ENCODE measurements at regions not wholly inside any gene's neighbourhood (a gene's known extent, or its start where the extent isn't known, plus 50 kb on each side); places are given as distances from the start of the nearest gene placed in this dataset.

DNA sequence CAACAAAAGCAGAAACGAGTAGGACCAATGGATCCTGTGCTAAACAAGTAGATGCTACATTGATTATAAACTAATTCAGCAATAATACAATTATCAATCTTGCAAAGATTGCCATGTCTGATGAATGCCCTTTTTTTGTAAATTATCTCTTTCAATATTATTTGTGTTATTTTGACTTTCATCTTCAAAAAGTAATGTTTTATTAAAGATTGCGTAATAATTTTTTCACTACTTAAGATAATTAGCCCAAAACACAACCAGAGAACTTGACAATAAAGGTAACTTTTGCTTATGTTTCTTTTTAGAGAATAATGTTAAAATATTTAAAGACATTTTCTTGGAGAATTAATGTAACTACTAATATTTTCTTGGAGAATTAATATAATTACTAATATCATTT, 553.8 kb upstream of the VSTM2A start:
- no peak for DNase-seq

- no peak for DNase-seq
Observed at GRCh38 chr7:53993224-53993623, 549.0 kb upstream of the VSTM2A start.

DNA sequence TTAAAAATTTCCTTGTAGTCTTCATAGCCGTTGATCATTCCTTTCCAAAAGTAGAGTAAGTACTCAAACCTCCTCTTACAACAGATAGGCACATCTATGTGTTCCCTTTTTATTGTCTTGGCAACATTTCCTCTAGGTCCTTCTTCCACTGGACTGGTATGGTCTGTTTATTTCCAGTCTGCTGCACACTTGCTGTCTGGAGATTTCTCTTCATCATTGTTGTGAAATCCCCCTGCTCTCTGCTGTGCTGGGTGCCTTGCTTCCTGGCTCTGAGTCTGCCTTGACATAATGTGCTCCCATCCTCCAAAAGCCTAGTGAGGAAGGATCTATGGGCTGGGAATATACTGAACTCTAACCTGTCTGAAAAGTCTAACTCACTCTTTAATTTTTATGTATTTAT, 545.3 kb upstream of the VSTM2A start:
- DNase-seq = no peak

DNA sequence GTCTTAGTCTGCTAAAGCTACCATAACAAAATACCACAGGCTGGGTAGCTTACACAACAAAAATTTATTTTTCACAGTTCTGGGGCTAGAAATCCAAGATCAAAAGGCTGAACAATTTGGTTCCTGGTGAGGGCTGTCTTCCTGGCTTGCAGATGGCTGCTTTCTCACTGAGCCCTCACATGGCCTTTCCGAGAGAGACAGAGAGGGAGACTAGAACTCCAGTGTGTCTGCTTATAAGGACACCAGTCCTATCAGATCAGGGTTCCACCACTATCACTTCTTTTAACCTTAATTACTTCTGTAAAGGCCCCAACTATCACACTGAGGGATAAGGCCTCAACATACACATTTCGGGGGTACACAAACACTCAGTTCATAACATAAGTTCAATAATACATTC, 527.4 kb upstream of the VSTM2A start:
- DNase-seq = no peak

DNA sequence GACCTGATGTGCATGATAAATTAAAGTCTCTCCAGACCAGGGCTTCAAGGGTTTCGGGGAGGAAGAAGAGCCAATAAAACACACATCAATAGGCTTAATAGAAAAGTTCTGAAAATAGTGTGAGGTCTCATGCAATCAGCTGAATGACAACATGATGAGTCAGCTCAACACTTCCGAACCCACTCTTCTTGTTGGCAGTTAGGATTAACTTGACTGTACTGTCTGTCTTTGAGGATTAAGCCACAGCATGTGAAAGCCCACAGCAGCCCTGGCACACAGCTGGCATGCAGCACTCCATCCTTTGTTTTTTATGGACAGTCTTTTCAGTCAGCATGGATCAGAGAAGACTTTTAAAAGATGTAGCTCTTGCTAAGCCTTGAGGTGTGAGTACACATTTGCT, 526.9 kb upstream of the VSTM2A start:
- DNase-seq = no peak

DNA sequence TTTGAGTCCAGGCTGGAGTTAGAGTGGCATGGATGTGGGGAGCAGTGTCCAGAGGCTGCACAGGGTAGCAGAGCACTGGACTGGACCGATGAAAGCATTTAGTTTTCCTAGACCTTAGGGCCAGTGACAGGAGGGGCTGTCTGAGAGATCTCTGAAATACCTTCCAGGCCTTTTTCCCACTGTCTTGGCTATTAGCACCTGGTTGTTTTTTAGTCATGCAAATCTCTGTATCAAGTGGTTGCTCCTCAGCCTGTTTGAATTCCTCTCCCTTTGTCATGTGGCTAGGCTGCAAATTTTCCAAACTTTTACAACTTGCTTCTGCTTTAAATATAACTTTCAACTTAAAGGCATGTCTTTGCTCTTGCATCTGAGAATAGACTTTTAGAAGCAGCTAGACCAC, 504.3 kb upstream of the VSTM2A start:
- DNase-seq = no peak

DNA sequence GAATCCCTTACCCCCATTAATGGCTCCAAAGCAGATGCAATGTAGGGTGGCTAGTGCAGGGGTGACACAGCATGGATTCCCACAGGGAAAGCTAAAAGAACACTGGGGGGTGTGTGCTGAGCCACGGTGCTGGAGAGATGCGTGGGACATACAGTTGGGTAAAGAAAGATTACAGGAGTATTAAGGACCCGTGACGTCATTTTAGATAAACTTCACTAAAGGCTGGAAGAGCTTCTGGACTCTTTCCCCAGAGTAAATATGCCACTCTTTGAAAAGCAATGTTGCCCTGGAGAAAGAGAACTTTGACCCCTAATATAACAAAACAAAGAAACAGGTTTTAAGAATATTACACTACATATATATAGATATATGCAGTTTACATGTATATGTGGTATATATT, 481.5 kb upstream of the VSTM2A start:
- no peak for DNase-seq

GRCh38 chr7:54066643-54067042, 475.5 kb upstream of the VSTM2A start:
- DNase-seq = no peak

GRCh38 chr7:54069843-54070242, 472.3 kb upstream of the VSTM2A start:
- no peak for DNase-seq

- DNase-seq = no peak
Observed at GRCh38 chr7:54072710-54073109, 469.5 kb upstream of the VSTM2A start.

DNA sequence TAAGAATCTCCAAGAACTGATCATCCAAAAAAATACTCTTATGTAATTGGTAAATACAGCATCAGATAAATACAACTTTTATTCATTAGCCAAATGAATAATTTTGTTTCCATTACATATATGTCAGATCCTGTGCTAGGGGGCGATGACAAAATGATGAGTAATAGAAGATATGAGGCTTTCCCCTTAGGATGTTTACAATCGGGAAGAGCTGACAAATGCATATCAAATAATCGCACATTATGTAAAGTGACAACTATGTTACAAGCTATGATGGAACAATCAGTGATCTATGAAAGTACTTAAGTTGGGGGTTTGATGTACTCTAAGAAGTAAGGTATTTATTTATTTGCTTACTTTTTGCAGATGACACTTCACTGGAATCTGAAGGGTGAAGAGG, 465.6 kb upstream of the VSTM2A start:
- no peak for DNase-seq

GRCh38 chr7:54080525-54080924, 461.6 kb upstream of the VSTM2A start:
- no peak for DNase-seq

GRCh38 chr7:54080971-54081370, 461.2 kb upstream of the VSTM2A start:
- no peak for DNase-seq

DNA sequence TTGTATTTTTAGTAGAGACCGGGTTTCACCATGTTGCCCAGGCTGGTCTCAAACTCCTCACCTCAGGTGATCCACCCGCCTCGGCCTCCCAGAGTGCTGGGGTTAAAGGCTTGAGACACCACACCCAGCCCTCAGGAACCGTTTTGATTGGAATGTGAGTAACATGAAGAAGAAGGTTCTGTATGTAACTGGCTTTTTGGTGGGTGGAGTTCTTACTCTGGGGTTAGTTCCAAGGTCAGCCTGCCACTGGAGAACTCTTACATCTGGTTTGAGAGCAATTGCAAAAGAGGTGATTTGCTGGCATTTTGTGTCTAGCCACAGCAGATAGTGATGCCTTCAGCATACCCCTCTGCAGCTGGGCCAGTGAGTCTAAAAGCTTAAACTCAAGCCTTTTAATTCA, 457.8 kb upstream of the VSTM2A start:
- no peak for DNase-seq

- no peak for DNase-seq
Observed at GRCh38 chr7:54090652-54091213, 451.4 kb upstream of the VSTM2A start.

- no peak for DNase-seq
Observed at GRCh38 chr7:54091322-54091721, 450.9 kb upstream of the VSTM2A start.

DNA sequence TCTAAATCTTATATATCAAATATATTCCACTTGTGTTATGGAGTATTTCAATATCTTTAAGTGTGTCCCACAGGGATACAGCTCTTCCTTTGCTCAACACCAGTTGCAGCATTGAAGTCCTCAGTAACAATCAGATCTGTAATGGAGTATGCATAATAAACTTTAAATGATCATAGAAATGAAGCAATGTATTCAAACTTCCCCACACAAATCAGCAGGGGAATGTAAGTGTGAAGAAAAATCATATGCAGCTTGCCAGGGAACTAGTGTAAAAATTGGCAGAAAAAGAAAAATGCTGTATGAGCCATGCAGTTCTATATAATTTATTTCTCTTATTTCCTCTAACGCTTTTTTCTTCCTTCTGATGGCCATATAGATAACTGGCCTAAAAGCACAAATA, 444.3 kb upstream of the VSTM2A start:
- DNase-seq = no peak

DNA sequence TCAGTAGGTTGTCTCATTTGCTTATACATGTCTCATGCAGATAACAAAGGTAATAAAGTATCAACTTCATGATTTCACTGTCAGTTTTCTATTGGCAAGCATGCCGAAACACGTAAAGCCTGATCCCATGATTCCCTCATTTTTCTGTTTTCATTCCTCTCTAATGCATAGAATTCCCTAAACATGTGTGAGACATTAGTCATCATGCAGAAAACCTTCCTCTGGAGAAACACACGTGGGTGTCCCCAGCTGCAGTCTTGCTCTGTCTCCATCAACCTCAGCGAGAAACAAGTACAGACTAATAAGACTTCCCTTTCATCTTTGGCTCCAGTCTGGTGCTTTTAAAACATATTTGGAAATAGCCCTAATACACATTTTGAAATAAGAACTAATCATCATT, 432.7 kb upstream of the VSTM2A start:
- DNase-seq = no peak

DNA sequence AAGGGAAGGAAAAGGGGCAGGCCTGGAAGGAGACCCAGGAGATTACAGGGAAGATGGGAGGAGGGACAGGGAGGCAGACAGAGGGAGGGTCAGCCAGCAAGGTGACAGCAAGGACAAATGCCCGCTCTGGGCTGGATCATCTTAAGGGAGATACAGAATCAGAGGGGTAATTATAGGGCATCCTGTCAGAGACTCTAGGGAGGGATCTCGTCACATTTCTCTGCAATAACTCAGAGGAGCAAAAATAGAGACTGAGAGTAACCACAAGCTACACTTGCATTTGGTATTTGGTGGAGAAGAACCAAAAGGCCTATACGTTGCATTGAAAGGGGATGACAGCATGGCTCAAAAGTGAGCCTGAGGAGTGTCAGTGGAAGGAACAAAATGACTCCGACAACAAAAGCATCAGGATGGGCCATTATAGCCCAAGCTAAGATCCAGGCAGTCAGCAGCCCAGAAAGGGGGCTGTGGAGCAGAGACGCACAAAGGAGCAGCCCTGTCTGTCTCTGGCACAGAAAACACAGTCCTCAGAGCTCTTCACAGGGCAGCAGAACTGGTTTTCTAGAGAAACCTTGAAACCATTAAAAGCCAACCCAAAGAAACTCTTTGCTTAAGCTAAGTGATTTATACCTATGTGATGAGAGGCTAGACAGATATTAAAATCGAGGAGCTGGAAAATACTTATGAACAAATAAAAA, 430.2 kb upstream of the VSTM2A start:
- no peak for DNase-seq

DNA sequence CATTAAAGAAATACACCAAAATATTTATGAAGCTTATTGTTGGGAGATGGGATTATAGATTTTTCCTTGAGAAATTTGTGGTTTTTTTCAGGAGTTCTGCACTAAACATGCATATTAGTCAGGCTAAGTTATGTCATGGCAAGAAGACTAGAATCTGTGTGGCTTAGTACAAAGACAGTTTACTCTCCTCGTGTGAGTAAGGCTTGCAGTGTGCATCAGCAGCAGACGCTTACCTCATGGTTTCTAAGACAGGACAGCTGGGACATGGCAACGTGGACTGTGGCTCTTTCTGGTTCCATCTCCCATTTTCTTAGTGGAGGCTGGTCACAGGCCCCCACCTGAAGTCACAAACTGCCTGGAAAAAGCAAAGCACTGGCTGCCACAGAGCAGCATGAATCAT, 429.6 kb upstream of the VSTM2A start:
- no peak for DNase-seq

DNA sequence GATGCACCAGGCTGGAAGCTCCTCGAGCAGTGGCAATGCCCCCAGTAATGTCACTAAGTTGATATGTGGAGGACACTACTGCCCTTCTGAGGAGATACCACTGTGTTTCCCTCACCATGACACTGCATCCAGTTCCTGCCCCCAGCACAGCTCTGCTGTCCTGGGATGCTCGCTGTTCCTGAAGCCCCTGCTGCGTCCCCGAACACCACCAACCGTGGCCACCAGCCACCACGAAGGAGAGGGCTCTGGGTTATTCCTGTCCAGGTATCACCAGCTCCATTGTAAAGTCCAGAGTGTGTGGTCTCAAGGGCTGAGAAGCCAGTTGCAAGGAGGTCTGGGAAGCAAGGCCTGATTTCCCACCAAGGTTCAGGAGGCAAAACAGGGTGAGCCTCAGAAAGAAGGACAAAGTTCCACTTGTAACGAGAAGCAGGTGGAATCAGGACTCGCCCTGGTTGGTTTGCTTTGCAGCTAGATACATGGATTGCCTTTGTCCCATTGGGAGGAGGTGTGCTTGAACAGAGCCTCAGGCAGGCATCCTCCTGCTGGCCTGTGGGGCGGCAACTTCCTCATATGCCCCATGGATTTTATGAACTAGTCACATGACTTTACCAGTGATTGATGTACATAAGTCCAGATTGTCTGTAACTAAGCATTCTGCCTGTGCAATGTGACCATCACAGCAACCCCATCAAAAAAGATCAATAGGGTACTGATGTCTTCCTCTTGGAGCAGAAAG, 427.0 kb upstream of the VSTM2A start:
- DNase-seq = no peak

- no peak for DNase-seq
Observed at GRCh38 chr7:54116956-54117355, 425.2 kb upstream of the VSTM2A start.

GRCh38 chr7:54129035-54129434, 413.1 kb upstream of the VSTM2A start:
- no peak for DNase-seq

DNA sequence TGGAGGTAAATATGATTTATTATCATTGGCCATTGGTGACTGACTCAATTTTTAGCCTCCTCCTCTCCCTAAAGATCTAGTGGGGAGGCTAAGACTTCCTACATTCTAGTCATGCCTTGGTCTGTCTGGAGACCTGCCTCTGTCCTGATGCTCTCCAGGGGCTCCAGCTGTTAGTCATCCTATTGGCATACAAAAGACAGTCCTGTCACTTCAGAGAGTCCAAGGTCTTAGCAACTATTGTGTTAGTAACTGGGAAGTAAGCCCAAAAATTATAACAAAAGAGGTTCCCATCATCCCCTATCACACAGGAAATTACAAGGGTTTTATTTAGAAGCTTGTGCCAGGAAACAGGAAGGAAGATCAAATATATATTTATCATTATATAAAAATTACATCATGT, 400.6 kb upstream of the VSTM2A start:
- DNase-seq = no peak

- no peak for DNase-seq
Observed at GRCh38 chr7:54145716-54146115, 396.5 kb upstream of the VSTM2A start.
